ENCODE measurements at regions not wholly inside any gene's neighbourhood (a gene's known extent, or its start where the extent isn't known, plus 50 kb on each side); places are given as distances from the start of the nearest gene placed in this dataset.

DNA sequence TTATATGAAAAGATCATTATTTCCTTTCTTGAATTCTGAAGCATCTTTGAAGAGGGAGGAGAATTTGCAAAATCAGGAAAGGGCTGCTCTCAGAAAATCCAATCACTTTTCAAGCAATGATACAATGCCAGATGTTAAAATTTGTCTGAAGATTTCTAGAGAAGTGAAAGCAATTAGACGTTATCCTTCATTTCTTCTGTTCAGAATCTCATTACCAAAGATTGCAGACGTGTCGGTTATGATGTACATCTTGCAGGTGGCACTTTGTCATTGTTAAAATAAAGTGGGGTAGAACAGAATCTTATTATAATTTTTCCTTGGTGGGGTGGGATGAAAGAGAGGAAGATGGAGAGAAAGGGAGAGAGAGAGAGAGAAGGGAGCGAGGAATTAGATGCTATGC is 296.4 kb upstream of the STS start:
- intact Hi-C loops (cut with DNase I): no loop called here
- WGBS, 3 donors: 82 to 90% (median 86%) methylated on average over 4 of the region's 4 CpGs
- DNase-seq: no peak

DNA sequence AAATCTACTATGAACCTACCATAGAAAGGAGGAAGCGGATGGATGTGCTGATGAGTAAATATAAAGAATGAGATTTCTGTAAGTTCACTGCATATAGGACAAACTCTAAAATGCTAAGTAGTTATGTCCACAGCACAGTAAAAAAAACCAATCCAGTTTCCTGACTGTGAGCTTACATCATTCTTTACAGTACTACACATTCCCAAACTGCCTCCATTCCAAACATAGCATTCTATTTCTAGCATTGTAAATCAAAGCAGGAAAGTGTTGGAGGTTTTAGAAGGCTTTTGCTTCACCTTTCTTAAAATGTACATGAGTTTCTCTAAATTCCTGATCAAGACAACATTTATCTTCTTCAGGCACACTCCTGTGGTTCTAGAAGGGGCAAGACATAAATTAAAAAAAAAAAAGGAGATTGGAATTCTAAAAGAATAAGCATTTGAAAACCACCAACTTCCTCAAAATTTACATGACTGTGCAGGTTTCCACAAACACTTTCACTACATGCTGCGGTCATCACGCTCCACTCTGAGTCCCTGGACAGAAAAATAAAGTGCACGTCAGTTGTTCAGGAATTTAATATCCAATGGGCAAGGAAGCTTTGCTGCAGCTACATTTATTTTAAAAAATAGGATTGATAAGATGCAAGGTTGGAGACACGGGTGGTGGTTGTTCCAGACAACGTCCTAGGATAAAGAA is 297.6 kb upstream of the STS start:
- DNase-seq (no peak), ATAC-seq (no peak)
- intact Hi-C loops (cut with DNase I): no loop called here
- Histone ChIP-seq H3K27ac (no peak overlapping the region), H3K27me3 (ENCODE audit: insufficient read depth in 3 of 3, low read length in 2 of 3) (no peaks in the 10 kb centered on the region), H3K4me3 (no peak overlapping the region), H3K36me3 (ENCODE audit: insufficient read depth in 1 of 2, low read depth in 1 of 2) (no peaks in the 10 kb centered on the region), H3K4me1 (no peaks in the 10 kb centered on the region), H3K9me3 (peaks cover 5% of the 10 kb centered on the region)
- WGBS, 3 donors: 38 to 48% (median 47%) methylated on average over 6 of the region's 6 CpGs
- TF ChIP-seq, protein P1, sequence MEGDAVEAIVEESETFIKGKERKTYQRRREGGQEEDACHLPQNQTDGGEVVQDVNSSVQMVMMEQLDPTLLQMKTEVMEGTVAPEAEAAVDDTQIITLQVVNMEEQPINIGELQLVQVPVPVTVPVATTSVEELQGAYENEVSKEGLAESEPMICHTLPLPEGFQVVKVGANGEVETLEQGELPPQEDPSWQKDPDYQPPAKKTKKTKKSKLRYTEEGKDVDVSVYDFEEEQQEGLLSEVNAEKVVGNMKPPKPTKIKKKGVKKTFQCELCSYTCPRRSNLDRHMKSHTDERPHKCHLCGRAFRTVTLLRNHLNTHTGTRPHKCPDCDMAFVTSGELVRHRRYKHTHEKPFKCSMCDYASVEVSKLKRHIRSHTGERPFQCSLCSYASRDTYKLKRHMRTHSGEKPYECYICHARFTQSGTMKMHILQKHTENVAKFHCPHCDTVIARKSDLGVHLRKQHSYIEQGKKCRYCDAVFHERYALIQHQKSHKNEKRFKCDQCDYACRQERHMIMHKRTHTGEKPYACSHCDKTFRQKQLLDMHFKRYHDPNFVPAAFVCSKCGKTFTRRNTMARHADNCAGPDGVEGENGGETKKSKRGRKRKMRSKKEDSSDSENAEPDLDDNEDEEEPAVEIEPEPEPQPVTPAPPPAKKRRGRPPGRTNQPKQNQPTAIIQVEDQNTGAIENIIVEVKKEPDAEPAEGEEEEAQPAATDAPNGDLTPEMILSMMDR (IDR thresholded peaks at IDR 0.05): no peak

More for the DNA sequence above, 296.4 kb upstream of the STS start:
- TF ChIP-seq, protein P1 (IDR thresholded peaks at IDR 0.05): no peak
- Histone ChIP-seq H3K4me3 (no peak overlapping the region), H3K36me3 (ENCODE audit: insufficient read depth in 1 of 2, low read depth in 1 of 2) (no peaks in the 10 kb centered on the region), H3K9me3 (peaks cover 5% of the 10 kb centered on the region), H3K27ac (no peak overlapping the region), H3K27me3 (ENCODE audit: insufficient read depth in 3 of 3, low read length in 2 of 3) (no peaks in the 10 kb centered on the region), H3K4me1 (no peaks in the 10 kb centered on the region)
- ATAC-seq: no peak

DNA sequence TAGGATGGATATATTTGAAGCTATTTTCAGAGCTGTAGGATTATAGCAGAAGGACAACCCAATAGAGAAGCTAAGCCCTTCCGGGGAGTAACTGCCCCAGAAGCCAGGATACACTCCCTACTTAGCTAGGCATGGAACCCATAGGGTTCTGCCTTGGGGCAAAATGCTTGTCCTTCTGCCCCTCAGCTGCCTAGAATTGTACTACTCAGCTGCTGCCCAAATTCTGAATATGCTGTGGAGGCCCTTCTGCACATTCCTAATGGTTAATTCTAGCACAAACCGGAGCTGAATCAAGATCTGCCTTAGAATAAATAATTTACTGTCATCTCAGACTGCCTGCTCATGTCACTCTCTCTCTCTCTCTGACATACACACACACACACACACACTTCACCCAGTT is 297.7 kb upstream of the VCX3A start:
- 80 to 85% (median 83%) methylated on average over 2 of the region's 2 CpGs for WGBS, 3 donors
- Histone ChIP-seq H3K27ac (no peak overlapping the region), H3K36me3 (ENCODE audit: insufficient read depth in 1 of 2, low read depth in 1 of 2) (no peaks in the 10 kb centered on the region), H3K4me3 (no peak overlapping the region), H3K4me1 (no peaks in the 10 kb centered on the region), H3K9me3 (no peaks in the 10 kb centered on the region), H3K27me3 (ENCODE audit: insufficient read depth in 3 of 3, low read length in 2 of 3) (no peaks in the 10 kb centered on the region)
- ATAC-seq (no peak), DNase-seq (no peak)
- intact Hi-C loops (cut with DNase I): no loop called here
- TF ChIP-seq, protein P1 (IDR thresholded peaks at IDR 0.05): no peak

DNA sequence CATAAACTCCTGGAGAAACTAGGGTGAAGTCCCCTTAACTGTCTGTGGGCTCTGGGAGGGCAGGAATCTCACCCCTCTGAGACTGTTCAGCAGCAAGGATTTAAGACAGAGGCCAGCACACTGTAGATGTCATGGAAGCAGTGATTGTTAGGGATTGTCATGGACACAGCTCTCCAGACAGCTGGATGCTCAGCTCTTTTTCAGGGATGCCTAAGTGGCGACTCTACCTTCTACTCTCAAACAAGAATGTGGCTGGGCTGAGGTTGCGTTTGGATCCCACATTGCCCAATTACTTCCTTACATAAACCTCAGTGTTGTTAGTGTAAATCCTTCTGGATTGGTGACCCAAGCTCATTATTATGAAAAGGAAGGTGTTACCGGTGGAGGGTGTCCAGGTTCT is 291.9 kb upstream of the VCX3A start:
- intact Hi-C loops (cut with DNase I): no loop called here
- DNase-seq (no peak), ATAC-seq (no peak)
- no peaks in the 10 kb centered on the region for H3K27me3 ChIP-seq (ENCODE audit: insufficient read depth in 3 of 3, low read length in 2 of 3)
- H3K27ac ChIP-seq: no peak overlapping the region
- H3K36me3 ChIP-seq (ENCODE audit: insufficient read depth in 1 of 2, low read depth in 1 of 2): no peaks in the 10 kb centered on the region
- H3K9me3 ChIP-seq: no peaks in the 10 kb centered on the region
- 77 to 85% (median 82%) methylated on average over 2 to 3 of the region's 3 CpGs for WGBS, 3 donors
- H3K4me3 ChIP-seq: no peak overlapping the region
- no peaks in the 10 kb centered on the region for H3K4me1 ChIP-seq
- TF ChIP-seq, protein P1 (IDR thresholded peaks at IDR 0.05): no peak

DNA sequence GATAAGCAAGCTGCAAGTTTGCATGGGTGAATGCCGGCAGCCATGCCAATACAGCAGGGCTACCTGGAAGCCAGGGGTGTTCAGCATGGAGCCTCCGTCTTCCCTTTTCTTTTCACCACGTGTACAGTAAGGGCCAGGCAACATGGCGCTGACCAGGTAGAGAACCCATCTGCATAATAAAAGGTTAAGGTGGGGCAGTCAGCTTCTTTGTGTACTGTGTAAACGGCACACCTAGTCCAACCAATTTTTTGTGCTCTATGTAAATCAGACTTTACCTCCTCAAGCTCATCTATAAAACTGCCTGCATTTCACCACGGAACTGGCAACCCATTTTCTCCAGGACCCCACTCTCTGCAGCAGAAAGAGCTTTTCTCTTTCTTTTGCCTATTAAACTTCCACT is 286.8 kb upstream of the VCX3A start:
- WGBS, 3 donors: 87 to 89% (median 89%) methylated on average over 6 of the region's 6 CpGs
- ATAC-seq: no peak
- H3K9me3 ChIP-seq: no peaks in the 10 kb centered on the region

More for the DNA sequence above, 286.8 kb upstream of the VCX3A start:
- Histone ChIP-seq H3K4me3 (no peak overlapping the region), H3K36me3 (ENCODE audit: insufficient read depth in 1 of 2, low read depth in 1 of 2) (no peaks in the 10 kb centered on the region), H3K27me3 (ENCODE audit: insufficient read depth in 3 of 3, low read length in 2 of 3) (no peaks in the 10 kb centered on the region), H3K27ac (no peak overlapping the region), H3K4me1 (no peaks in the 10 kb centered on the region)
- TF ChIP-seq, protein P1 (IDR thresholded peaks at IDR 0.05): no peak
- DNase-seq: no peak
- intact Hi-C loops (cut with DNase I): no loop called here
